GM18499 (cell line): ENCODE measurements at regions not wholly inside any gene's neighbourhood (a gene's known extent, or its start where the extent isn't known, plus 50 kb on each side); places are given as distances from the start of the nearest gene placed in this dataset.
"Not testable (repeated sequence)": the region's sequence is repeated elsewhere in the genome, so short reads cannot be mapped to it uniquely, and the experiment has no call there.

Source experiments
- ATAC-seq: cut with Tn5 transposase; IDR thresholded peaks from one replicate; pipeline ENCODE4 v1.9.1; 2021; ENCODE audit warnings: moderate number of reproducible peaks; ENCODE audit not compliant: insufficient read depth, unreplicated experiment

DNA sequence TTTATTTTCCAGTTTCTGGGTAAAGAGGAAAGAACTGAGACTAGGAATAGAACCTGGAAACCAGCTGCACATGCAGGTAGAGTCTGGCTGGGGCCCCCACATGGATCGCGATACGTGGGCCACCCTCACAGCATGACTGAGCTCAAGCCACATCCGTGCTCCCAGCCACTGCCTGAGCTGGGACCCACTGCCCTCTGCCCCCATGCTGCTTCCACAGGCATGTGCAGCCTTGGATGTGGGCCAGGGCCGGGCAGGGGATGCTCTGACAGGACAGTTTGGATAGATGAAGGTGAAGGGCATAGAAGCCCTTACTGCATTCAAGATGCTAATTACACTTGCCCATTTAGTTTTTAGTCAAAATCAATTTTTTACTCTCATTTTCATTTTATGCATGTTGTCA, 321.2 kb downstream of the DCDC2C start:
- no peak for ATAC-seq

GRCh38 chr2:4029081-4029480, 325.7 kb downstream of the DCDC2C start:
- no peak for ATAC-seq

GRCh38 chr2:4039896-4040295, 336.5 kb downstream of the DCDC2C start:
- no peak for ATAC-seq

DNA sequence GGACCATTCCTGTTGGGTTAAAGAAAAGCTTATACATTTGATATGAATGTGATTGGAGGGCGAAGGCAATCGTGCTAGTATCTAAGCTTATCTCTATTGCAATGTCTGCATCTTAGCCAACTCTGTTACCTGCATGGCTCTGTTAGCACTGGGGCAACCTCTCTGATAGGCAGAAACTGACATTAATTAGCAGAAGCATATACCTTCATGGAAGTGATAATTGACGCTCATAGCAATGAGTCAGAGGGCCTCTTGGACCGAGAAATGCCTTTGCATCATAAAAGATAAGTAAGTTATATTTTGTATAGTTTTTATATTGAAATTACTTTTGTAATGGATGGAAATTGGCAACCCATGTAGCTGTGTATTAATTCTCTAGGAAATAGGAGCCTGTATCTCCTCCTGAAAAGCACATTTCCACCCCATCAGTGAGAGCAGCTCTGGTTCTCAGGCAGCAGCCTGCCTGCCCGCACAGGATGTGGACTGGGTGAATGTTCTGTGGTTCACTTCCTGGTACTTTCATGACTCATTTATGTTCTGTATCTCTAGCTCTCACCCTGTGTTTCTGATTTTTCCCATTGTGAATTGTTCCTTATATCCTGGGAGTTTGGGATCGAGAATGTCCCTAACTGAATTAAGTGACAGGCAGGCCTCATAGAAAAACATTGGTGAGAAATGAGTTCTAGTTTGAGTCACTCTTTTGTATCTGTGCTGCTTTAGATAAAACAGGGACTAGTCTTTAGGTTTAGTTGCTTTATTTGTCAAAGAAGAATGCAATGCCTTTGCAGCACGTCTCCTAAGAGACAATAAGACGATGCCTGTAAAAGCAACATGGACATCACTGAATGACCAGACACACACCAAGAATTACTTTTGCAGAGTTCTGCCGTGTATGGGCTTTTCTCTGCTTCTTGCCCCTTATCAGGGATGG, 344.9 kb downstream of the DCDC2C start:
- ATAC-seq: no peak

- ATAC-seq: no peak
Measured at GRCh38 chr2:4049463-4049862, 346.1 kb downstream of the DCDC2C start.

GRCh38 chr2:4053769-4054493, 350.6 kb downstream of the DCDC2C start:
- no peak for ATAC-seq

DNA sequence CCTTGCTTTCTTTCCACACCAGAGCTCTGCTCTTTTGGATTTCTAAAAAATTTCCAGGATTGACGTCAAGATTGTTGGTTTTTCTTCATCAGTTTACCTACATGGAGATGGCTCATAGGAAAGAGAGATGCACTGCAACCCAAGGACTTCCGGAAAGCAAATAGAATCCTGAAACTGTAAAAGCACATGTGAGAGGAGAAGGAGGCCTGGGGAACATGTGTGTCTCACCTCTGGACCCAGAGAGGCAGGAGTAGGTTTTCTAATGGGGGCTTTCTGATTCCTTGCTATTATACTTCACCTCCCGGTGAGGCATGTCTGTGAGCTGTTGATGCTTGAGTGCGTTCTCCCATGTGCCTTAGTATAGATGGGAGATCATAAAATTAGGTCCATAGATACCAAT, 362.8 kb downstream of the DCDC2C start:
- ATAC-seq: no peak

GRCh38 chr2:4073026-4073569, 369.7 kb downstream of the DCDC2C start:
- ATAC-seq: no peak

GRCh38 chr2:4077017-4077416, 373.6 kb downstream of the DCDC2C start:
- ATAC-seq: no peak

GRCh38 chr2:4085186-4085585, 381.8 kb downstream of the DCDC2C start:
- no peak for ATAC-seq

DNA sequence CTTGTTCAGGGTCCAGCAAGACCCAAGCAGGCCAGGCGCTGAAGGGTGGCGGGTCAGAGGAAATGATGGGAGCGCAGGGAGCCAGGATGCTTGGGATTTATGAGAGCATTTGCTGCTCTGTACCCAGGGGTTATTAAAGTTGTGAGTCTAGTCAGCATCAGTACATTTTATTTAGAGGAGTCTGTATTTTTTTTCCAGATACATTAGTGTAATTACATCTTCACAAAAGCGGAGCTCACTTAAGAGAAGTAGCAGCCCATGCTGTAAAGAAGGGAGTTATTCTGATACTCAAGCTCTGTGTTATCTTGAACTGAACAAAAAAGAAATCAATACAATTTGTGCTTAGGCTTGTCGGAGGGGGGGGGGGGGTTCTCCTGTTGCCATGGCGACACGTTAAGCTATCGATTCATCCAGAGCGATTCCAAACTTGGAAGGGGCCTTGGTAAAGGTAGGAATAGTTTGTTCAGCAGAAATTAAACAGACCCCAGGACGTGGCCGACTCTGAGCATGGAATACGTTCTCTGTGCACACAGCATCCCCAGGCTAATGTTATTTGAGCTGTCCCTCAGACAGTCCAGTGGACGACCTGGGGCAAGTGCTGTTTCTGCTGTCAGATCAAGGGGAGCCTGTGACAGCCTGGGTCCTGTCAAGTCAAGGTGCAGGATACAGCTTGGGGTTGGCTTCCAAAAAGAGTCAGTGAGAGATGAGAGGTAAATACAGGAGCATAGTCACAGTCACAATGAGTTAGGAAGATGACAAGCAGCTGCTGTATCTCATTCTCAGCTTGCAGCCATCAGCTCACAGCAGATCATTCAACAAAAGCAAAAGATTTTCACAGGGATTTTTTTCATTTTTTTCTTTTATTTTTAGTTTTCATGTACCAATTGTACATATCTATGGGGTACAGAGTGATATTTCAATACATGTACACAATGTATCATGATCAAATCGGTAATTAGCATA, 387.6 kb downstream of the DCDC2C start:
- ATAC-seq: no peak

GRCh38 chr2:4091869-4092268, 388.5 kb downstream of the DCDC2C start:
- no peak for ATAC-seq

GRCh38 chr2:4094743-4095142, 391.4 kb downstream of the DCDC2C start:
- ATAC-seq: no peak

- ATAC-seq: no peak
Measured at GRCh38 chr2:4096978-4097766, 393.8 kb downstream of the DCDC2C start.

GRCh38 chr2:4098137-4098536, 394.8 kb downstream of the DCDC2C start:
- no peak for ATAC-seq

DNA sequence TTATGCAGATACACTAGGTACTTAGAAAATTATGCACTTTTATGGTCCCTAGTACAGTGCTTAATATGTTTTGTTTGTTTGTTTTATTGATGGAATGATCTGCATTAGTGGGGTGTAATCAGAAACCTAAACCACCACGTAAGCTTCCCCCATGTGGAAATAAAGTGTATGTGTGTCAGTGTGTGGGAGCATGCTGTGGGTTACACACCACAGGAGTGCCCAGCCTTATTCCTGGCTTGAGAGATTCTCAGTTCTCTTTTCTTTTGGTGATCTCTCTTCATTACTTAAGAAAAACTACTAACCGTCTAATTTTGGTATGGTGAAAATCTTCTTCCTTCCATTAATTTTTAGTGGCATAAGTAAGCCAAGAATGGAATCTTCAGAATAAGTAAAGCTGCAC, 398.6 kb downstream of the DCDC2C start:
- no peak for ATAC-seq

DNA sequence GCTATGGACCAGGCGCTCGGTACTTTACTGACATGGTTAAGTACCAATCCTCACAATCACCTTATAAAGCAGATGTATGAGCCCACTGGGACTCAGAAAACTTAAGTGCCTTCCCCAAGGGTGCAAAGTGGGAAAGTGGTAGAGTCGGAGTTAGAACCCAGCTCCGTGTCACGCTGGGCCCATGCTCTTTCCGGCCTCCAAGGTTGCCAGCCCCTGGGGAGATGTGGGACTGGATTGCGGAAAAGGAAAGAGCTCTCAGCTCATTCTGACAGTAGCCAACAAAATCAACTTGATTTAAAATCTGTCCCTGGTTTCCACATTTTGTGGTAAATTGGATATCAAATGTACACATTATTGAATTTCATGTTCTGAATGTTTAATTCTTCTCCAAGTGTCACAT, 403.8 kb downstream of the DCDC2C start:
- ATAC-seq: no peak

- ATAC-seq: no peak
Measured at GRCh38 chr2:4110273-4110672, 406.9 kb downstream of the DCDC2C start.

DNA sequence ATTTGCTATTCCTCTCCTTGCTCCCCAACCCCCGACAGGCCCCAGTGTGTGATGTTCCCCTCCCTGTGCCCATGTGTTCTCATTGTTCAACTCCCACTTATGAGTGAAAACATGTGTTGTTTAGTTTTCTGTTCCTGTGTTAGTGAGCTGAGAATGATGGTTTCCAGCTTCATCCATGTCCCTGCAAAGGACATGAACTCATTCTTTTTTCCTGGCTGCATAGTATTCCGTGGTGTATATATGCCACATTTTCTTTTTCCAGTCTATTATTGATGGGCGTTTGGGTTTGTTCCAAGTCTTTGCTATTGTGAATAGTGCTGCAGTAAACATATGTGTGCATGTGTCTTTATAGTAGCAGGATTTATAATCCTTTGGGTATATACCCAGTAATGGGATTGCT, 412.1 kb downstream of the DCDC2C start:
- not testable (repeated sequence) for ATAC-seq
